Globus pallidus (tissue), 1 donor: ENCODE measurements at regions not wholly inside any gene's neighbourhood (a gene's known extent, or its start where the extent isn't known, plus 50 kb on each side); places are given as distances from the start of the nearest gene placed in this dataset.
"Not testable (repeated sequence)": the region's sequence is repeated elsewhere in the genome, so short reads cannot be mapped to it uniquely, and the experiment has no call there.

ENCODE experiments used
- DNase-seq: peaks from one replicate; pipeline ENCODE4 v3.0.0-alpha.2; 2015; ENCODE audit warnings: low spot score

GRCh38 chr2:72078773-72079172 lies 68.9 kb downstream of the CYP26B1 start:
- DNase-seq: no peak

- DNase-seq: no peak
These were observed 69.9 kb downstream of the CYP26B1 start for GRCh38 chr2:72077702-72078169.

- not testable (repeated sequence) for DNase-seq
These were observed 74.3 kb downstream of the CYP26B1 start for GRCh38 chr2:72073373-72073772.

GRCh38 chr2:72064197-72064596 lies 83.5 kb downstream of the CYP26B1 start:
- not testable (repeated sequence) for DNase-seq

GRCh38 chr2:72062336-72062735 lies 85.3 kb downstream of the CYP26B1 start:
- no peak for DNase-seq

GRCh38 chr2:72057308-72057707 lies 90.4 kb downstream of the CYP26B1 start:
- DNase-seq: no peak

- DNase-seq: no peak
These were observed 95.6 kb downstream of the CYP26B1 start for GRCh38 chr2:72051971-72052505.

GRCh38 chr2:72051204-72051603 lies 96.5 kb downstream of the CYP26B1 start:
- no peak for DNase-seq

GRCh38 chr2:72050734-72051133 lies 96.9 kb downstream of the CYP26B1 start:
- no peak for DNase-seq

GRCh38 chr2:72048881-72049477 lies 98.7 kb downstream of the CYP26B1 start:
- DNase-seq: no peak

GRCh38 chr2:72043985-72044384 lies 103.7 kb downstream of the CYP26B1 start:
- no peak for DNase-seq

- no peak for DNase-seq
These were observed 106.0 kb downstream of the CYP26B1 start for GRCh38 chr2:72041638-72042111.

- no peak for DNase-seq
These were observed 106.8 kb downstream of the CYP26B1 start for GRCh38 chr2:72040629-72041571.

- DNase-seq: no peak
These were observed 109.1 kb downstream of the CYP26B1 start for GRCh38 chr2:72038524-72038923.

GRCh38 chr2:72037261-72037666 lies 110.4 kb downstream of the CYP26B1 start:
- no peak for DNase-seq

- no peak for DNase-seq
These were observed 111.1 kb downstream of the CYP26B1 start for GRCh38 chr2:72036595-72036994.

- DNase-seq: no peak
These were observed 111.5 kb downstream of the CYP26B1 start for GRCh38 chr2:72036173-72036545.

GRCh38 chr2:72035518-72036172 lies 112.0 kb downstream of the CYP26B1 start:
- no peak for DNase-seq

GRCh38 chr2:72034353-72035095 lies 113.1 kb downstream of the CYP26B1 start:
- DNase-seq: no peak

- no peak for DNase-seq
These were observed 114.0 kb downstream of the CYP26B1 start for GRCh38 chr2:72033636-72034035.

- no peak for DNase-seq
These were observed 115.1 kb downstream of the CYP26B1 start for GRCh38 chr2:72032481-72033041.
